OCI-LY7 (cell line): ENCODE measurements at regions not wholly inside any gene's neighbourhood (a gene's known extent, or its start where the extent isn't known, plus 50 kb on each side); places are given as distances from the start of the nearest gene placed in this dataset.
"Not testable (repeated sequence)": the region's sequence is repeated elsewhere in the genome, so short reads cannot be mapped to it uniquely, and the experiment has no call there.

Source experiments
- BruUV-seq: library from RNA; stranded (reverse); fragments of 400-500 nt; replicated peaks from 2 replicates; lab custom pipeline; 2021; lab: Mats Ljungman, UMichigan
- CTCF ChIA-PET: fragments of 300-600 bp; sonication (Branson Sonifier 250); formaldehyde crosslinking; loops from one replicate; lab custom pipeline; 2022; ENCODE audit warnings: antibody characterized with exemption; ENCODE audit not compliant: unreplicated experiment; lab: Charles Lee
- POLR2A ChIA-PET: fragments of 300-600 bp; sonication (Branson Sonifier 250); formaldehyde crosslinking; loops from one replicate; lab custom pipeline; 2022; ENCODE audit warnings: antibody characterized with exemption; lab: Charles Lee
- DNase-seq: peaks from one replicate; pipeline ENCODE4 v3.0.0-alpha.2; 2015; ENCODE audit warnings: low spot score
- H2AFZ ChIP-seq: fragments of 200-600 bp; sonication (generic), shearing (Covaris generic); 2 replicates; pipeline ENCODE4 v1.6.1; 2014; ENCODE audit warnings: mild to moderate bottlenecking, antibody characterized with exemption, low read length, moderate library complexity
- H3K27ac ChIP-seq: fragments of 200-600 bp; sonication (generic); 2 replicates; pipeline ENCODE4 v1.5.1; 2014; ENCODE audit warnings: mixed run types, low read depth, mild to moderate bottlenecking, moderate library complexity, low read length, inconsistent platforms; ENCODE audit not compliant: poor library complexity, severe bottlenecking
- H3K36me3 ChIP-seq: fragments of 200-600 bp; sonication (generic); 2 replicates; pipeline ENCODE4 v1.6.1; 2014; ENCODE audit warnings: mild to moderate bottlenecking, antibody characterized with exemption, low read length, moderate library complexity, mixed read lengths; ENCODE audit not compliant: insufficient read depth
- H3K4me1 ChIP-seq: fragments of 200-600 bp; sonication (generic); 2 replicates; pipeline ENCODE4 v1.5.1; 2014; ENCODE audit warnings: mild to moderate bottlenecking, low read length; ENCODE audit not compliant: insufficient read depth, poor library complexity, severe bottlenecking
- H3K4me2 ChIP-seq: fragments of 200-600 bp; sonication (generic); 2 replicates; pipeline ENCODE4 v1.6.1; 2014; ENCODE audit warnings: mild to moderate bottlenecking, low read length
- H3K4me3 ChIP-seq: fragments of 200-600 bp; sonication (generic); 2 replicates; pipeline ENCODE4 v1.5.1; 2014; ENCODE audit warnings: mild to moderate bottlenecking, low read depth, low read length; ENCODE audit not compliant: poor library complexity, severe bottlenecking
- H3K79me2 ChIP-seq: fragments of 200-600 bp; sonication (generic); 2 replicates; pipeline ENCODE4 v1.6.1; 2016; ENCODE audit warnings: low read depth, mild to moderate bottlenecking, low read length, moderate library complexity, mixed read lengths; ENCODE audit not compliant: insufficient read depth
- H3K9me2 ChIP-seq: fragments of 200-600 bp; sonication (generic); 2 replicates; pipeline ENCODE4 v1.6.1; 2016; ENCODE audit warnings: mild to moderate bottlenecking, low read length, mixed read lengths; ENCODE audit not compliant: insufficient read depth
- H3K9me3 ChIP-seq: fragments of 200-600 bp; sonication (generic); 2 replicates; pipeline ENCODE4 v1.6.1; 2014; ENCODE audit warnings: mild to moderate bottlenecking, mixed run types, low read length, mixed read lengths
- H4K20me1 ChIP-seq: fragments of 200-600 bp; sonication (generic); 2 replicates; pipeline ENCODE4 v1.6.1; 2014; ENCODE audit warnings: mild to moderate bottlenecking, antibody characterized with exemption, low read length, moderate library complexity, mixed read lengths; ENCODE audit not compliant: insufficient read depth
- EZH2phosphoT487 ChIP-seq: fragments of 200-600 bp; sonication (generic); IDR thresholded peaks from 2 replicates; pipeline ENCODE4 v1.6.1; 2018; ENCODE audit warnings: low read depth, borderline replicate concordance, mild to moderate bottlenecking, mixed run types, antibody characterized with exemption, low read length, moderate library complexity, mixed read lengths
- intact Hi-C: fragments of 100-400 bp; cut with micrococcal nuclease; formaldehyde crosslinking; loops from one replicate; pipeline ENCODE4 v1.10.0; 2022; ENCODE audit not compliant: unreplicated experiment
- TF ChIP-seq, protein P1 (sequence below): fragments of 200-600 bp; sonication (generic); conservative IDR thresholded peaks from 2 replicates; pipeline ENCODE4 v1.5.1; 2014; ENCODE audit warnings: mild to moderate bottlenecking, antibody characterized with exemption, low read length, moderate library complexity, mixed read lengths

DNA sequence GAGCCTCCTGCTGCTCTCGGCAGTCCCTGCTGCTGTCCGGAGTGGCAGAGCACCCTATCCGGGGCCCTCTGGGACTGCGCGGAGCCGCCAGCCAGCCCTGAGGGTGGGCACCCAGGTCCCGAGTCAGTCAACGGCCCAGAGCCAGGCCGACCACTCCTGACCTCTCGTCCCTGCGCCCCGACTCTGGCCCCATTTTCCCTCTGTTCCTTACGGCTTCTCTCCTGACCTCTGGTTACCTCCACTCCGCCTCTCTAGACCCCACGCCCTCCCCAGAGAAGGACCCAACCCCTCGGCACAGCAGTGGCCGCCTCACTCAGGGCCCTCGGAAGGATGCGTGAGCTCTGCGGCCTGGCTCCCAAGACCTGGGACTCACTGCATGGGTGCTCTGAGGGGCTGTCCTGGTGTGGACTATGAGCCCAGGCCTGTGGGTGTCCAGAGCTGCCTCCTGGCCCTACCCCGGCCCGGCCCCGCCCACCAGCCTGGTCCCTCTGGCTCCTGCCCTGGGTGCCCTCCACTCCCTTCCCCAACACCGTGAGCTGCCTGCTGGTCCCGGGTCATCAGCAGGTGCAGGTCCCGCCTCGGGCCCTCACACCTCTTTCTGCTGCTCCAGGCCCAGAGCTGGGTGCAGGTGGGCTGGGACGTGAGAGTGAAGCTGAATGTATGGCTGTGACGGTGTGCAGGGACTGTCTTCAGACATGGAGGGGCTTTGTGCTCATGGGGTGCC, 71.8 kb downstream of the TMEM121 start:
- H2AFZ ChIP-seq, H3K4me1 ChIP-seq, intact Hi-C loops, H3K9me2 ChIP-seq, BruUV-seq, POLR2A ChIA-PET, H3K4me3 ChIP-seq, H3K4me2 ChIP-seq, DNase-seq, H3K79me2 ChIP-seq, H3K9me3 ChIP-seq, H3K36me3 ChIP-seq, CTCF ChIA-PET, H4K20me1 ChIP-seq, H3K27ac ChIP-seq: not testable (repeated sequence)

DNA sequence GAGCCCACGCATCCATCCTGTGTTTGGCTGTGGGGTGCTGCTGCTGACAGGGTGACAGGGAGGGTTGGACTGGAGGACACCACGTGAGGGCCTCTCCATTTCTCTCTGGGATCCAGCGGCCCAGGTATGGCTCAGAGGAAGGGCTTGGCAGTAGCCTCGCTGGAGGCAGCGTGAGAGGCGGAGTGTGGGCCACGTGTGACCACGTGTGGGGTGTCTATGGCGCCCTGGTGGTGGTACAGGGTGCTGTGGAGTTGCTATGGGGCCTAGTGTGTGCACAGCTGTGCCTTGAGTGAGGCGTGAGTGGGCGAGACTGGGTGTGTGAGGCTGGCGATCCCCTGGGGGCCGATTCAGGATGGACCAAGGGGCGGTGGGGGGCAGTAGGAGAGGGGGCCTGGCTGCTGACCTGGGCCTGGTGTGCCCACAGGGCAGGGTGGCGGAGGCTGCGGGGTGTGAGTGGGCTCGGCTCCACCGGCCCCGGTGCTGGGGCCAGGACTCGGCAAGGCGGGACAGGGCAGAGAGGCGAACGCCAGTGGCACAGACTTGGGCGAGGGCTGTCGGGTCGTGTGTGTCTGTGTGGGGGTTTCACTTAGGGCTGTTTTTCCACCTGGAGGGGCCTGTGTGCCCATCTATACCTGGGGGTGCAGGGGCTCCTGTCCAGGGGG, 72.7 kb downstream of the TMEM121 start:
- DNase-seq, H3K9me3 ChIP-seq, POLR2A ChIA-PET, intact Hi-C loops, BruUV-seq, H3K79me2 ChIP-seq, H4K20me1 ChIP-seq, H3K9me2 ChIP-seq, H3K27ac ChIP-seq, H3K4me3 ChIP-seq, H2AFZ ChIP-seq, H3K4me1 ChIP-seq, H3K4me2 ChIP-seq, H3K36me3 ChIP-seq: not testable (repeated sequence)
- CTCF ChIA-PET: interaction anchor here (0.6 kb wide), 1 partner anchor 10 kb away, joined by 19 read pairs; no protein-coding TSS in a partner anchor

DNA sequence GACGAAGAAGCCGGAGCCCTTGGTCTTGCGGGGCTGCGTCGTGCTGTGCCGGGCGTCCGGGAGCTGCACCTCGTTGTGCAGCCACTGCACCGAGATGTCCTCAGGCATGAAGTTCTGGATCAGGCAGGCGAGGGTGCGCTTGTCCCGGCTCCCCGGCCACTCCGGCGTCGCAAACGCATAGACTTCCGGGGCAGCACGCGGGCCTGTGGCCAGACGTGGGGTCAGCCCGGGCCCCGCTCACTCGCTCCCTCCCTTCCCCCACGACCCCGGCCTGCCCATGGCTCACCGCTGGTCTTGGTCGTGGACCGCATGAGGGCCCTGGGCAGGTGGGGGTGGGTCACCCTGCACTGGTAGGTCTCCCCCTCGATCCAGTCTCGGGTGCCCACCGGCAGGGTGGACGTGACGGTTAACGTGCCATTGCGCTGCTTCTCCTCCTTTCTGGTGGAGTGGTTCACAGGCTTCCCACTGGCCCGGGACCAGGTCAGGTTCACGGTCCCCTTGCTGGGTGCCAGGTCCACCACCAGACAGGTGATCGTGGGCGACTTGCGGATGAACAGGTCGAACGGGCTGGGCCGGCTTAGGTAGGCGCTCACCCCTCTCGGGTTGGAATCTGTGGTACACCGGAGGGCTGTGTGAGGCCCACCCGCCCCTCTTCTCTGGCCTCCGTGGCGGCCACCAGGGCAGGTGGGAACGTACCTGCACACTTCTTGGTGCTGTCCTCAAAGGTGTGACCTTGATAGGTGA, 74.0 kb downstream of the TMEM121 start:
- H3K4me1 ChIP-seq, CTCF ChIA-PET, H3K9me2 ChIP-seq, H3K36me3 ChIP-seq, DNase-seq, H3K9me3 ChIP-seq, H3K27ac ChIP-seq, H4K20me1 ChIP-seq, H3K4me3 ChIP-seq, H3K4me2 ChIP-seq, H2AFZ ChIP-seq, intact Hi-C loops, POLR2A ChIA-PET, H3K79me2 ChIP-seq, BruUV-seq: not testable (repeated sequence)

DNA sequence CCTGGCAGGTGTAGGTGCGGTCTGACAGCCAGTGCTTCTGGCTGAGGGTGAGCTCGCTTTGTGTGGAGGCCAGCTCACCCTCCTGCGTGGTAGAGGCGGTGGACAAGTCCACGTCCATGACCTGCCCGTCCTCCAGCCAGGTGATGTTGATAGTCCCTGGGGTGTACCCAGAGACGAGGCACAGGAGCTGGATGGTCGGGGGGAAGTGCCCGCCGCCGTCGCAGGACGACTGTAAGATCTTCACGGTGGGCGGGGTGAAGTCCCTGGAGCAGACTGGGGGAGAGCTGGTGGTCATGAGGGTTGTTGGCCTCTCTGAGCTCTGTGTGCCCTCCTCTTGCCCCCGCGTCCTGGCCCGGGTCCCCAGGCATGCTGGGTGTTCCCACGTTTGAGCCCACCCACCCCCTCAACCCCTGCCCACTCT, 74.6 kb downstream of the TMEM121 start:
- no peaks in the 10 kb centered on the region for H4K20me1 ChIP-seq
- H3K4me3 ChIP-seq: no peak overlapping the region
- no peak overlapping the region for H2AFZ ChIP-seq
- no peak for DNase-seq
- intact Hi-C loops: no loop called here
- CTCF ChIA-PET: no interaction called here
- no peaks in the 10 kb centered on the region for H3K9me3 ChIP-seq
- POLR2A ChIA-PET: no interaction called here
- TF ChIP-seq, protein P1, sequence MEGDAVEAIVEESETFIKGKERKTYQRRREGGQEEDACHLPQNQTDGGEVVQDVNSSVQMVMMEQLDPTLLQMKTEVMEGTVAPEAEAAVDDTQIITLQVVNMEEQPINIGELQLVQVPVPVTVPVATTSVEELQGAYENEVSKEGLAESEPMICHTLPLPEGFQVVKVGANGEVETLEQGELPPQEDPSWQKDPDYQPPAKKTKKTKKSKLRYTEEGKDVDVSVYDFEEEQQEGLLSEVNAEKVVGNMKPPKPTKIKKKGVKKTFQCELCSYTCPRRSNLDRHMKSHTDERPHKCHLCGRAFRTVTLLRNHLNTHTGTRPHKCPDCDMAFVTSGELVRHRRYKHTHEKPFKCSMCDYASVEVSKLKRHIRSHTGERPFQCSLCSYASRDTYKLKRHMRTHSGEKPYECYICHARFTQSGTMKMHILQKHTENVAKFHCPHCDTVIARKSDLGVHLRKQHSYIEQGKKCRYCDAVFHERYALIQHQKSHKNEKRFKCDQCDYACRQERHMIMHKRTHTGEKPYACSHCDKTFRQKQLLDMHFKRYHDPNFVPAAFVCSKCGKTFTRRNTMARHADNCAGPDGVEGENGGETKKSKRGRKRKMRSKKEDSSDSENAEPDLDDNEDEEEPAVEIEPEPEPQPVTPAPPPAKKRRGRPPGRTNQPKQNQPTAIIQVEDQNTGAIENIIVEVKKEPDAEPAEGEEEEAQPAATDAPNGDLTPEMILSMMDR: no peak
- no peak for TF ChIP-seq EZH2phosphoT487
- no peaks in the 10 kb centered on the region for H3K4me1 ChIP-seq
- no peaks in the 10 kb centered on the region for H3K79me2 ChIP-seq
- H3K27ac ChIP-seq: no peak overlapping the region
- H3K36me3 ChIP-seq: no peaks in the 10 kb centered on the region
- no peak overlapping the region; the same call in 1 of the 2 replicates for H3K4me2 ChIP-seq
- no peaks in the 10 kb centered on the region for H3K9me2 ChIP-seq
- no TSS peak for BruUV-seq
